HG03045 (cell line): ENCODE measurements at regions not wholly inside any gene's neighbourhood (a gene's known extent, or its start where the extent isn't known, plus 50 kb on each side); places are given as distances from the start of the nearest gene placed in this dataset.
"Not testable (repeated sequence)": the region's sequence is repeated elsewhere in the genome, so short reads cannot be mapped to it uniquely, and the experiment has no call there.

Experiments used
- ATAC-seq: cut with Tn5 transposase; IDR thresholded peaks from one replicate; pipeline ENCODE4 v1.9.1; 2021; ENCODE audit warnings: mild to moderate bottlenecking, moderate library complexity; ENCODE audit not compliant: unreplicated experiment

DNA sequence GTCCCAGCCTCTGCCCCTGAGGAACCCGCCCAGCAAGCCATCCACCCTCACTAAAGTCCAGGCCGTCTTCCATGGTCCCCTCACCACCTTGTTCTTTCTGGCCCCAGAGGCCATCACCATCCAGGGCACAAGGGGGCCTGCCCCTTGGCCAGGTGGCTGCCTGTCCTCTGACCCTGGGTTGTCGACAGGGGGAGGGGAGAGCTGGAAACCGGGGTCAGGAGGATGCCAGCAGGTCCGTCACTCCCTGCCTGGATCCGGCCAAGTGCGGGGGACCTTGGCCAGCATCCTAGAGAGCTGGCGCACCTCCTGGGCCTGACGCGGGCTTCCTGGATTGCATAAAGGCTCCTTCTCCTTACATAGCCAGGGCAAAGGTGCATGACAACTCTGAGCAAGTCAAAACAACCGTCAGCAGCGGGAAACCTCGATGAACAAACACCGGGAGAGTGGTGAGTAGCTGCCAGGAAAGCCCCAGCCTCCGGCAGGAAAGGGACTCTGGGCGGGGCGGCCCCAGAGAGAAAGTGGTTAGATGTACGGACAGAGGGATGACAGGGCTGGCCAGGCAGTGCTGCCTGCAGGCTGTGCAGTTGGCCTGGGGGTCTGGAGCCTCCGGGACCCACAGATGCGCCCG is 4461.2 kb upstream of the TPTE start:
- not testable (repeated sequence) for ATAC-seq

DNA sequence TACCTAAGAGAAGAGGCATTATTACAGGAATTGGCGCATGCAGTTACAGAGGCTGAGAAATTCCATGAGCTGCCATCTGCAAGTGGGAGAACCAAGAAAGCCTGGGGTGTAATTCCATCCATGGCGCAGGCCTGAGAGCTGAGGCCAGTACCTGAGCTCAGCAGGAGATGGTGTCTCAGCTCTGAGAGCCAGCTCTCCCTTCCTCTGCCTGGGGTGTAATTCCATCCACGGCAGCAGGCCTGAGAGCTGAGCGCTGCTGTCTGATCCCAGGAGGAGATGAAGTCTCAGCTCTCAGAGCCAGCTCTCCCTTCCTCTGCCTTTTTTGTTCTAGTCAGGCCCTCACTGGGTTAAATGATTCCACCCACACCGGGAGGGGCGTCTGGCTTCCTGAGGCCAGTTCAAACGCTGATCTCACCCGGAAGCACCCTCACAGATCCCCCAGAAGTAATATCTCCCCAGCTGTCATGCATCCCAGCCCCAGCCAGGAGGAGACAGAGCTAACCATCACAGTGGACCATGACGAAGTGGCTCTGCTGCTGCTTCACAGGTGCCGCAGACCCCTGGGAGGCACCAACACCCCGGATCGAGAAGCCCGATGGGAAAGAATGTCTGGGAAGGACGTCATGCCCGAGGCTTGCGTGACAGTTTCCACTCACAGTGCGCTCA is 4454.9 kb upstream of the TPTE start:
- not testable (repeated sequence) for ATAC-seq

GRCh38 chr21:6068098-6068831 is 4453.1 kb upstream of the TPTE start:
- ATAC-seq, result not testable (repeated sequence)

- not testable (repeated sequence) for ATAC-seq
Observed at GRCh38 chr21:6070213-6070612, 4451.2 kb upstream of the TPTE start.

DNA sequence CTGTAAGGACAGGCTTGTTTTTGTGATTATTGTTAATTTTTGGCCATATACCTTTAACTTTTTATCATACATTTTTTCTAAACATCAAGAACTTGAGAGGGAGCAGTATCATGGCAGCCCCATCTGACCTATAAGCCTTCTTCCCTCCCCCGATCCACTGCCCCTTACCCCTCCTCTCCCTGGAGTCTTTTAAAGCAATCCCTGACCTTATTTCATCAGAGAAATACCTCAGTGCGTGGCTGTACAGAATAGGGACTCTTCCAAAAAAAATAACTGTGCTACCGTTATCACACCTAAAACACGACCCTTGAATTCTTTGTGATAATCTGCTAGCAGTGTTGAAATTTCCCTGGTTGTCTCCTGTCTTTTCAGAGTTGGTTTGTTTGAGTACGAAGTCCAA is 4448.7 kb upstream of the TPTE start:
- not testable (repeated sequence) for ATAC-seq

GRCh38 chr21:6073993-6074705 is 4447.2 kb upstream of the TPTE start:
- not testable (repeated sequence) for ATAC-seq

- ATAC-seq, result not testable (repeated sequence)
Observed at GRCh38 chr21:6074935-6075334, 4446.4 kb upstream of the TPTE start.

- not testable (repeated sequence) for ATAC-seq
Observed at GRCh38 chr21:6075627-6076208, 4445.7 kb upstream of the TPTE start.

DNA sequence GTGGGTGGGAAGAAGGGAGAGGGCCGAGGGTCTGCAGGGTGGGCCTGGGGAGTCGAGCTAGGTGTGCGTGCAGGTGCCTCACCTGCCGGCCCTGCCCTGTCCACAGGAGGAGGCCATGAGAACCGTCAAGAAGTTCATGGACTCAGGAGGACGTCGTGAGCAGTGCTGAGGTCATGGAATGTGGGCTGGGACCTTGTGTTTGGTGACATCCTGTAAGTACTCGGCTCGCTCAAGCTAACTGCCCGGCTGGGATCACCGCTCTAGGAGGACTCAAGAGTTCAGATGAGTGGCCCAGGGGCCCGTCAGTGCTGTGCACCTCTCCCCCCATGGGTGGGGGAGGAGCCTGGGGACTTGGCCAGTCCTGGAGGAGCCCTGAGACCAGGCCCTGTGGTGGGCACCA is 4444.0 kb upstream of the TPTE start:
- ATAC-seq, result not testable (repeated sequence)

DNA sequence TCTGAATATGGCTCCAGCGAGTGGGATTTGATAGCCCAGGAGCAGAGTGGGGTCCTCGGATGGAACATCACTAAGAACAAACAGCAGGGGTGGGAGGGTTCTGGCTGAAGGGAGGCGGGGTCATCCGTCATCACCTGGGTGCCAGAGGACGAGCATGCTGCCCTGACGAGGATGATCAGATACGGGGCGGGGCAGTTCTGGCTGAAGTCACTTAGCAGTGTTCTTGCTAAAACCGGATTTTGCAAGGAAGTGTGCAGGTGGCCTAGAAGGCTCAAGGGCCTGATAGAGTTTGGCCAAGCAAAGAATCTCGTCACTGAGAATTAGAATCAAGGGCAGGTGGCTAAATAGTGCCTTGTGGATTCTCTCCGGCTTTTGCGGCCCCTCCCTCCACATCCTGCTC is 4442.5 kb upstream of the TPTE start:
- ATAC-seq, result not testable (repeated sequence)

- not testable (repeated sequence) for ATAC-seq
Observed at GRCh38 chr21:6080941-6081655, 4440.3 kb upstream of the TPTE start.

GRCh38 chr21:6082166-6082565 is 4439.2 kb upstream of the TPTE start:
- ATAC-seq, result not testable (repeated sequence)

GRCh38 chr21:6083574-6084120 is 4437.7 kb upstream of the TPTE start:
- not testable (repeated sequence) for ATAC-seq

DNA sequence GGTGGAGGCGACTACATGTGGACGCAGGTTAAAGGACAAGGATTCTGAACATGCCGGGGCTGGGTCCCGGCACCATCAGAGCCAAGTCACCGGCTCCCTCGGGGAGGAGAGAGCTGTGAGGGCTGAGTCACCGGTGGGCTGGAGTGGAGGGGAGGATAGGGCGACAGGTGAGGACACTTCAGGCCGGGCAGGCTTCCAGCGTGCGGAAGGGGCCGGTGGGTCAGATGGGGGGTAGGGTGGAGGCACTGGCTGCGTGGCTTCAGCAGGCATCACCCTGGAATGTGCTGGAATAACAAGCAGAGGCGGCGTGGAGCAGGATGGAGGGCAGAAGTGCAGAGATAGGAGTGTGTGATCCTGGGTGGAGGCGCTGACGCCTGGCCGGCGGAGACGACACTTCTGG is 4435.3 kb upstream of the TPTE start:
- not testable (repeated sequence) for ATAC-seq

- ATAC-seq, result not testable (repeated sequence)
Observed at GRCh38 chr21:6087579-6088178, 4433.7 kb upstream of the TPTE start.

- not testable (repeated sequence) for ATAC-seq
Observed at GRCh38 chr21:6090286-6090908, 4431.0 kb upstream of the TPTE start.

- ATAC-seq, result not testable (repeated sequence)
Observed at GRCh38 chr21:6091335-6092027, 4429.9 kb upstream of the TPTE start.

- ATAC-seq, result not testable (repeated sequence)
Observed at GRCh38 chr21:6092401-6092800, 4429.0 kb upstream of the TPTE start.
